ENCODE measurements at regions not wholly inside any gene's neighbourhood (a gene's known extent, or its start where the extent isn't known, plus 50 kb on each side); places are given as distances from the start of the nearest gene placed in this dataset.
"Not testable (repeated sequence)": the region's sequence is repeated elsewhere in the genome, so short reads cannot be mapped to it uniquely, and the experiment has no call there.

DNA sequence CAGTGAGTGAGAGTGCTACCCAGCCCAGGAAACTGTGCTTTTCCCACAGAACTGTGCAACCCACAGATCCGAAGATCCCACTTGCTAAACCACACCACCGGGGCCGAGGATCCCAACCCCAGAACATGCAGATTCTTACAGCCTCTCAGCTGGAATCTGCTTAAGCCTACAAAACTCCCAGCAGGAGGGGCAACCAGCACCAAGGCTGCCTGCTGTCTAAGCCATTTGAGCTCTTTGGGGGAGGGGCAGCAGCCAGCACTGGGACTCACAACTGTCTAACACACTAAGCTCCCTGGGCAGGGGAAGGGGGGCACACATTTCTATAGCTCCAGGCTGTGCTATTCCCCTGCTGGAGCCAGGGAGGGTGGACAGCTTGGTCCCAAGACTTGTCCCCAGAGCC lies 529.9 kb downstream of the XPNPEP1 start:
- no peak for DNase-seq (ENCODE audit: low spot score)

DNA sequence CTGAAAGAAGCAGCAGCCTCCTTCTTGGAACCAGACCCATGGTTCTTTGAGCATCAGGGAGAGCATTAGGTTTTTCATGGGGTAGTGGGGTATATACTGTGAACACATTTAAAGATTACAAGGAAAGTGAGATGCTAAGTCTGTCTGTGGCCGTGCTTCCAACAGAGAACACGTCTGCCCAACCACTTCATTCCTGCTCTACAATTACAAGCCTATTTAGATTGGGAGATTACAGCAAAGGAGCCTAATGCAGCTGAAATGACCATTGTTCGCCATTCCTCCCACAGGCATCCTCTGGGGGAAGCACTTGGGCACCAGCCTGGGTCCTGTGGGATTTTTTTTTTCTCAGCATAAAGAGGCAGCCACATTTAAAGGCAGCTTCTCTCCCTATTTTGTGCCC lies 536.4 kb downstream of the XPNPEP1 start:
- DNase-seq (ENCODE audit: low spot score), result no peak

DNA sequence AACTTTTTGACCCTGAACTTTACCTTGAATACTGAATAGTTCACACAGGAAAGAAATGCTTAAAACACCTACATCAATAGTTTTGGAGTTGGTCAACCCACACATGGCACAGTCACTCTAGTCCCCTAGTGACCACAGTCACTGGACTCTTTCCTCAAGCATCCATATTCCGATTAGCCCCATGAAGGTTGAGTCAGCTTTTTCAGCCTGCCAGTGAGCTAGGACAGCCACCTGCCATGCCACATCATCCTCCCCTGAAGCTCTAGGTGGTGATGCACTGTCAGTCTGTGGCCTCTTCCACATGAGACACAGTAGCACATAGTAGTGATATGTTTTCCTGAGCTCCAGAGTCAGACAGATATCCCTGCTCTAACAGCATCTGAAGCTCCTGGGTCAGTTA lies 537.2 kb downstream of the XPNPEP1 start:
- no peak for DNase-seq (ENCODE audit: low spot score)

DNA sequence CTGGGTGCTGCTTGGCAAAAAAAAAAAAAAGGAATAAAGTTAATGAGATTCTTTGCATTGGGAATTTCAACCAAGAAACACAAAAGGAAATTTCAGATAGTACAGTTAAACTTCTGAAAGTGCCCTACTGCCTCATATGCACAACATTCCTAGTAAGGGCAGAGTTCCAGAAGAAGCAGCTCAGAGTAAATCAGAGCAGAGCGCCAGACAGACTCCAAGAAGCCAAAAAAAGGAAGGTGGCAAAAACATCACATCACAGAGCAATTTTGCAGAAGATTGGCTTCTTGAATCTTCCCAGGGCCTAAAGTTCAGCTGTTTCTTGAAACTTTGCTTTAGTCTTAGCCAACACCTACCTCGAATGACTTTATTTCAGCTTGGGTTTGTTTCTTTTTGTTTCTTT lies 544.1 kb downstream of the XPNPEP1 start:
- DNase-seq (ENCODE audit: low spot score), result no peak

DNA sequence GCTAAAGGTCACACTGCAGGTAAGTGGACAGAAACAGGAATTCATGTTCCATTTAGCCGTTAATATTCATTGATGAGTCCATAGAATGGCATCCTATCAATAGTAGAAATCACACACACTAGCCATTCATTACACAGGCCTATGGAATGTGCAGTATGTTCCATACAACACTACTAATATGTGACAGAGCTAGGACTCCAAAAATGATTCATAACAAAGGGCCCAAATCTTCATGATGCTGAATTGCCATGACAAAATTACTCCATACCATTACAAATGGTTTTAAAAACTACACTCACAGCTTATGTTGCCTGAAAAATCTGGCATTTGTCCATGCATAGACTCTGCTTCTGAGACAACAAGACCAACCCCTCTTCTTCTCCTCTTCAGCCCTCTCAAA lies 549.1 kb downstream of the XPNPEP1 start:
- no peak for DNase-seq (ENCODE audit: low spot score)

DNA sequence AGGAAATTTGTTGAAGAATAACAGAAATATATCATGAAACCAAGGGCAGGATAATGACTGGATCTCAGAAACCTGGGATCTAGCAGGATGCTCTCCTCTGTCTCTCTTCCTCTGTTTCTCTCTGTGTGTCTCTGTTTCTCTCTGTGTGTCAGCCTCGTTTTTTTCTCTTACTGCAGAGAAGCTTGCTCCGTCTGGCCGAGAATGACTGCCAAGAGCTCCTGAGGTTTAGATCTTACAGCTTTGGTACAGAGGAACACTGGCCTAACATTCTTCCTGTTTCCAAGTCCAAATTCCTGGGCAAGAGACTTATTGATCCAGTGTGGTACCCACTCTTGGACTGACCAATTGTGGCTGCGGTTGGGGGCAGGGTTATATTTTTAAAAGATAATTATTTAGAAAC lies 564.0 kb downstream of the XPNPEP1 start:
- DNase-seq (ENCODE audit: low spot score), result no peak

DNA sequence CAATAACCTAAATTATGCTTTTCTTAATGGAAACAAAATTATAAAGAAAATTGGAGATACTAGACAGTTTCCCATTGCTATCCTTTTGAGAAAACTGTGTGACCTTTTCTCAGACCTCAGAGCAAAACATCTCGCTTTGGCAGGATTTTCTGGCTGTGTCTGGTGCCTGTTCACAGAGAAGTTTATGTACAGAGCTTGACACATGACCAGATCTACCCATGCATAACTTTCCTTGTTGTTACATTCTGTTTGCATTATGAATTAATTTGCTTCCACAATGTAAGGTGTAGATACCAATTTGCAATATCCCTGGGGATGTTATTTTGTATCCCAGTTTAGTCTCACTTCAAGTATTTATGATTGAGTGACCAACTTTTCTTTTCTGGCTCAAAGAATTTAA lies 565.0 kb downstream of the XPNPEP1 start:
- DNase-seq (ENCODE audit: low spot score), result no peak

DNA sequence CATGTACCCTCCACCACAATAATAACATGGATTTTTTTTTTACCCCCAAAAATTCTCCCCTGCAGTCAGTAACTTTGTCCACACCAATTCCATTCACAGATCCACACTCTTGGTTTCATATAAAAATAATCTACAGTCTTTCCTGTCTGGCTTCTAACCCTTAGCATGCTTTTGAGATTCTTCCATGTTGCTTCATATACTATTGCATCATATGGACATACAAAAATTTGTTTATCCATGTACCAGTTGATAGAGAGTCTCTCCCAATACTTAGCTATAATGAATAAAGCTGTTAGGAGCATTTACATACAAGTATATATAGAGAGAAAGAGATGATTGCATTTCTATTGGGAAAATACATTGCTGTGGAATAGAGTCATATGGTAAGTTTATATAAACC lies 575.0 kb downstream of the XPNPEP1 start:
- DNase-seq (ENCODE audit: low spot score), result no peak

DNA sequence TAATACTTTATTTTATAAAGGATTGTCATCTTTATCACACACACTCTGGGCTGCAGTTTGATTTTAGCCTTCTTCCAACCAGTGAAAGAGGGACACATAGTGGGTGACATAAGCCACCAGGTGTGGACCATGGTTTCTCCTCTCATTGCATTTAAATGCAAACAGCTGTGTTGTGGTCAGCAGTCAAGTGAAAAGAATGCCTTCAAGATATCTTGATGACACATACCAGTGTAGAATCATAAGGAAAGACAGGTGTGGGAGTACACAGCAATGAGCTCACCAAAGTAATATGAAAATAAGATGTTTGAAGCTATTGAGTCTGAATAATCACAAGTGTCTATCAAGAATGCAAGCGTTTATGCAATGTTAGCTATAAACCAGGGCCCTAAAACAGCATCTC lies 580.0 kb downstream of the XPNPEP1 start:
- no peak for DNase-seq (ENCODE audit: low spot score)

DNA sequence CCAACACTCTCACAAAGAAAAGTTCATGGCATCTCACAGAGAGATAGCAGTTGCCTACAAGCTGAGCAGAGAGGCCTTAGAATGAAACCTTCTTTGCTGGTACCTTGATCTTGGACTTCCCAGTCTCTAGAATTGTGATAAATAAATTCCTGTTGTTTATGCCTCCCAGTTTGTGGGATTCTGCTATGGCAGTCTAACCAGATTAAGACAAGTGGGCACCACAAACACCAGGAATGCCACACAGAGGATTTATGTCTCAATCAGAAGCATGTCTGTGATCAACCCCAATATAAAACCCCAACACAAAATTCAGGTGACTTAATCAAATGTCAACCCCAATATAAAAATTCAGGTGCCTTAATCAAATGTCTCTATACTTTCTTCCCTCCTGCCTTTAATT lies 581.3 kb downstream of the XPNPEP1 start:
- no peak for DNase-seq (ENCODE audit: low spot score)

DNA sequence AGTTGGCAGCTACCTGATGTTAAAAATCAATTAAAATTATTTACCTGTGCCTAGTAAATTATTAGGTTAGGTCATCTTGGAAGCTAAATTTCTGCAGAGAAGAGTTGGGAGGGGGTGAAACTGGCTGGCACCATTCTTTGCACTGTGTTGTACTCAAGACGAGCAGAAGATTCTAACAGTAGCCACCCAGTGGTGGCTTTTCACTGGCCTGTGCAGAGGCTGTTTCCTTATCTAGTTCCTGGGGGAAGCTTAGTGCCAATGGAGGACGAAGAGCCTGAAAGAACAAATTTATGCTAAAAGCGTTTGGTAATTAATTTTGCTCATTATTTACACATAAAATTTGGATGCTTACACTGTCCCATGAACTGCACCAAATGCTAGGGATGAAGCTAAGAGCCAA lies 595.3 kb downstream of the XPNPEP1 start:
- no peak for DNase-seq (ENCODE audit: low spot score)

DNA sequence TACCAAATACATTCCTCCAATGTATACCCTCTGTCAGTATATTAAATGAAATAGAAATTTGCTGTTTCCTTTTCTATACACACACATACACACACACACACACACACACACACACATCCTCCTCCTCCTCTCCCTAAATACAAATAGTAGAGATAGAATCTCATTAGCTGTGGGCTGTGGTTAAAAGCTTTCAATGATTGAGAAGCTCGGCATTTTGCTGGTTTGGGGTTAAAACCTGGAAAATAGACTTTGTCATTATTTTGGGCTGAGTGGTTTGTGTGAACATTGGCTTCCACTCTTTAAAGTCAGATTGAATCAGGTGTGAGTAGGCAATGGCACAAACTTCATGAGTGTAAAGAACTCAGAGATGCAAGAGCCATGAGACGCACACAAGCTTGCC lies 596.0 kb downstream of the XPNPEP1 start:
- no peak for DNase-seq (ENCODE audit: low spot score)

DNA sequence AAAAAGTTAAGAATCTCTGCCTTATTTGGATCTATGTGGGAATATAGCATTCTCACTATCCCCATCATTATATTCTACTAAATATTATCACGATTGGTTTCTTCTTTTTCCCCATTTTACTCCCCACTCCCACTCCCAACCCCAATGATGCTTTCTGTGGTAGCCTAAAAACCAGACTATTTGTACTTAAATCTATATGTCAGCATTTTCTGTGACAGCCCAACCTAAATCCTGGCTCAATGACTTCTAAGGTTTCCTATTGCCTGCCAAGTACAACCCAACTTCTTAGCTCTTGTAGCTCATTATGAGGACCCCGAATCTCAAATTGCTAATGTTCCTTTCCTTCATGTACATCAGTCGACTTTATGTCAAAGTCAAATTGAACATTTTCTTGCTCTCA lies 598.6 kb downstream of the XPNPEP1 start:
- DNase-seq (ENCODE audit: low spot score), result no peak

DNA sequence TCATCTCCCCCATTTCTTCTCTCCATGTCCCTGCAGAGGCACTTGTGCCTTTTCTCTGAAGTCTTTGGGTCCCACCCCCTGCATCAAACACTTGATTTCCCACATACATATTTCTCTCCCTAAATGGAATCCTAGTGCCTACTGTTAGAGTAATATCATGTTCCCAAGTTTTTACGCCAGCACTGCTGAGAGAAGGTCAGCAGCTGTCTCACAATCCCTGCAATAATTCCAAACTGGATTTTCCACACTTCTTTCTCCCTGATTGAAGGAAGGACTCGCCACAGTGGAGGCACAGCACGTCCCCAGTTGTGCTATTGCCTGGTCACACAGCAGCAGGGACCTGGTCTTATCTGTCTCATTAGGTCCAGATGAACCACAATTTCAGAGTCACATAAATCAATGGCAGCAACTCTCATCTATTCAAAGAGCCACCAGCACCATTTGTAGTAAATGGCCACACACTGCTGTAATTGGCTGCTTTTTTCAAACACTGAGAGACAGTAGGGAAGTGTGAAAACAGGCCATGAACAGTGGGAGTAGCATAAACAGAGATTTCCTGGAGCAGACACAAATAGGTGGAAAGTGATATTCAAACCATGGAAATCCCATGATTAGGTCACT lies 605.5 kb downstream of the XPNPEP1 start:
- no peak for DNase-seq (ENCODE audit: low spot score)

DNA sequence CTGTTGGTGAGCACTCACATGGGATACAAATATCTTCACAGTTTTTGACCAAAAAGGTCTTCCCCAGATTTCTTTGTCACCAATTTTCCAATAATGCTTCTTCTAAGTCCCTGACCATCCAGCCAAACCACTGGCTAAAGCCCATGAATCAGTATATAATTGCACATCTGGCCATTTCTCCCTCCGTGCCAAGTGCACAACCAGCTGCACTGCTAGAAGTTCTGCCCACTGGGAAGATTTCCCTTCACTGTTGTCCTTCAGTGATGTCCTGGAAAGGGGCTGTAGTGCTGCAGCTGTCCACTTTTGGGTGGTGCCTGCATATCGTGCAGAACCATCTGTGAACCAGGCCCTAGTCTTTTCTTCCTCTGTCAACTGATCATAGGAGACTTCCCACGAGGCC lies 609.3 kb downstream of the XPNPEP1 start:
- DNase-seq (ENCODE audit: low spot score), result not testable (repeated sequence)

DNA sequence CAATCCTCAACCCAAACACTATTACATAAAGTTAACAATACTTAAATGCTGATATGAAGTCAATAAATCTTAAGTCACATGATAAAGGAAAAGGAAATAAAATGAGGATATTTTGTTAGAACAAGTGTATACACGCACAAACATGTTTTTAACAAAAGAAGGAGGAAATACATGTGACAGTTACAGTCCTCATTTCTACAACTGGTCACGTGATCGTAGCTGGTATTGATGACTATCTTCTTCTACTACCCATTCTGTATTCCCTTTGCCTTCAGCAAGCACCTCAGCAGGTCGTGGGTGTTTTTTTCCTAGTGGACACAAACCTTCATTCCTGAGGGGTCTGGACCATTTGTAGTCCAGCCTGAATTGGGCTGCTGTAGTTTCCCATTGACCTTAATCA lies 610.8 kb downstream of the XPNPEP1 start:
- DNase-seq (ENCODE audit: low spot score), result not testable (repeated sequence)

DNA sequence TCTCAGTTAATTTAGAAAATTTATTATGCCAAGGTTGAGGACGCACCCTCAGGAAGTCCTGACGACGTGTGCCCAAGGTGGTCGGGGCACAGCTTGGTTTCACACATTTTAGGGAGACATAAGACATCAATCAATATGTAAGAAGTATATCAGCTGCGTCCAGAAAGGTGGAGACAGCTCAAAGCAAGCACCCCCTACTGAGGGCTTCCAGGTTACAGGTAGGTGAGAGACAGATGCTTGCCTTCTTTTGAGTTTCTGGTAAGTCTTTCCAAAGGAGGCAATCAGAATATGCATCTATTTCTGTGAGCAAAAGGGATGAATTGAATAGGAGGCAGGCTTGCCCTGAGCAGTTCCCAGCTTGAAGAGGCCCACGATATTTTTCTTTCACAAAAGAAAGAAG lies 614.3 kb downstream of the XPNPEP1 start:
- DNase-seq (ENCODE audit: low spot score), result no peak

DNA sequence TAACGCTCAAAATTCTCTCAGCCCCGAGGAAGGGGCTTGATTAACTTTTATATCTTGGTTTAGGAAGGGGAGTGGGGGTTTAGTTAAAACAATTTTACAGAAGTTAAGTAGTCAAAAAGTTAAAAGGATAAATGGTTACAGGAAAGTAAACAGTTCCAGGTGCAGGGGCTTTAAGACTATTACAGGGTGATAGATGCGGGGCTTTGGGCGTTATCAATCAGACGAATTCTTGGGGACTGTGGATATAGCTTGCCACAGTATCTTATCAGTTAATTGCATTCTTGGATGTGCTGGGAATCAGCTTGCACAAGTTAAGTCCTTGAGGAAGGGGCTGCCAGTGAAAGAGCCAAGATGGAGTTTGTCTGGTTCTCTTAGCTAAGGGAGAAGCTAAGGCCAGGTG lies 616.2 kb downstream of the XPNPEP1 start:
- not testable (repeated sequence) for DNase-seq (ENCODE audit: low spot score)

DNA sequence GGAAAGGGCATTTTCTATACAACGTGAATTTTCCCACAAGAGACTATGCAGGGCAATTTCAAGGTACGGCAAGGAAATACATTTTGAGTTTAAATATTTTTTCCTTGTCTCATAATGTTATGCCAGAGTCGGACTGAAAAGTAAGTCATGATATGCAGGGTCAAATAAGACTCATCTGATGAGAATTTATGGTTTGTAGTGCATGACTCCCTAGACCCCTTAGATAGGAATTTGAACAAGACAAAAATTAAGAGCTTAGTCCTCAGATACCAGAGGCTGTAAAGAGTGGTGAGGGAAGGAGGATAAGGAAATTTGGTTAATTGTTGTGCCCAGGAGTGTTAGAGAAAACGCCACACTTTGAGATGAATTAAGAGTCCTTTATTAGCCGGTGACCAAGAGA lies 616.6 kb downstream of the XPNPEP1 start:
- DNase-seq (ENCODE audit: low spot score), result no peak

DNA sequence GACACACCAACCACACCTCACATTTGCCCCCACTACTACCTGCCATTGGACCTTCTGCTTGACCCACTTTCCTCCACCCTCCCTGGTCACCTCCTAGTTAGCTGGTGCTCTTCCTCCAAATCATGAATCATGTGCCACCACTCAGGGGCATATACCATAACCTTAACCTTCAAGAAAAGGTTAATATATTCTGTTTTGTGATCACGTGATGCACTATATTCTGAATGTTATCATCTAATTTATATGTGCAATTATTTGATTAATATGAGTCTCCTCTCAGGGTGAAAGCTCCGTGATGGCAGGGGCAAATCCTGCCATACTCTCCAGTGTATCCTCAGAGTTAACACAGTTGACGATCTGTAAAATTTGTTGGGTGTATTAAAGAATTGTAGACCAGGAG lies 635.5 kb downstream of the XPNPEP1 start:
- DNase-seq (ENCODE audit: low spot score), result no peak

DNA sequence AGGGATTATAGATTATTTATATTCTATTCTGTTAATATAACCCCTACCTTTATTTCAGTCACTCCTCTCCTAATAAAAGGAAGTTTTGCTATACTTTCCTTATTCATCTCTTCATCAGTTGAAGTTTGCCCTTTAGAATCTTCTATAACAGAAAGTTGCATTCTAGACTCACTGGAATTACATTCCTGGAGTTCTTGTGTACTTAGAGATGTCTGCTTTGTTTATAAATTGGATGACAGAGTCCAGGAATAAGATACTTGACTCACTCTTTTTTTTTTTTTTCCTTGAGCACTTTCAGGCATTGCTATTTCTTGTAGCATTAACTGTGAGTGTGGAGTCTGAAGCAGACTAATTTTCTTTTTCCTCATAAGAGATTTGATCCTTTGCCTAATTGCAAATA lies 640.8 kb downstream of the XPNPEP1 start:
- no peak for DNase-seq (ENCODE audit: low spot score)

DNA sequence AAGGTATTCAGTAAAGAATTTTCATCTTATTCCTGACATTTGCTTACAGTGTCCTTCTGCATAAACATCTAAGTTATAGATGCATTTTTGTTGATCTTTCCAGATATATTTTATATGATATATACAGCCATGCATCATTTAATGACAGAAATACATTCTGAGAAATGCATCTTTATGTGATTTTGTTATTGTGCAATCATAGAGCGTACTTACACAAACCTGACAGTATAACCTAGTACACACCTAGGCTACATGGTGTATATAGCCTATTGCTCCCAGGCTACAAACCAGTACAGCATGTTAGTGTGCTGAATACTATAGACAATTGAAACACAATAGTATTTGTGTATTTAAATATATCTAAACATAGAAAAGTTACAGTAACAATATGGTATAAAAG lies 642.0 kb downstream of the XPNPEP1 start:
- DNase-seq (ENCODE audit: low spot score), result no peak

DNA sequence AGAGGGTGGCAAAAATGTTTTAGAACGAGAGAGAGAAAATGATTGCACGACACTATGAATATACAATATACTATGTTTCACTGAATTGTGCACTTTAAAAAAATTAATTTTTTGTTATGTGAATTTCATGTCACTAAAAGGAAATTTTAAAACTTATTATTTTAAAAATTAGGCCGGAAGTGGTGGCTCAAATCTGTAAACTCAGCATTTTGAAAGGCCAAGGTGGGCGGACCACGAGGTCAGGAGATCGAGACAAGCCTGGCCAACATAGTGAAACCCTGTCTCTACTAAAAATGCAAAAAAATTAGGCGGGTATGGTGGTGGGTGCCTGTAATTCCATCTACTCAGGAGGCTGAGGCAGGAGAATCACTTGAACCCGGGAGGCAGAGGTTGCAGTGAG lies 642.5 kb downstream of the XPNPEP1 start:
- no peak for DNase-seq (ENCODE audit: low spot score)

DNA sequence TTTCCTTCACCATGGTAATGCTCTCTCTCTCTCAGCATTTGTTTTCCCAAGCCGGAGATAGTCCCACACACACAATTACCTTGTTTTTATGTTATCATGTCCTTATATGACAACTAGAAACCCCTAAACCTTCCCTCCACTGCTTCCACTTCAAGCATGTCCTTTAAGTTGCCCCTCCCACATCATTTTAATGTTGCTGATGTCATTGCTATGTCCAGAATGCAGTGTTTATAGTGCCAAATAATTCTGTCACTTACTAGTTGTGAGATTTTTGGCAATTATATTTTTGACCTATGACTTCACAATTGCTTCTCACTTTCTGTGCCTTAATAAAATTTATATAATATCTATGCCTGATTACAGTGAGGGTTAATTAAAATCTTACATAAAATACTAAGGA lies 645.9 kb downstream of the XPNPEP1 start:
- DNase-seq (ENCODE audit: low spot score), result no peak

DNA sequence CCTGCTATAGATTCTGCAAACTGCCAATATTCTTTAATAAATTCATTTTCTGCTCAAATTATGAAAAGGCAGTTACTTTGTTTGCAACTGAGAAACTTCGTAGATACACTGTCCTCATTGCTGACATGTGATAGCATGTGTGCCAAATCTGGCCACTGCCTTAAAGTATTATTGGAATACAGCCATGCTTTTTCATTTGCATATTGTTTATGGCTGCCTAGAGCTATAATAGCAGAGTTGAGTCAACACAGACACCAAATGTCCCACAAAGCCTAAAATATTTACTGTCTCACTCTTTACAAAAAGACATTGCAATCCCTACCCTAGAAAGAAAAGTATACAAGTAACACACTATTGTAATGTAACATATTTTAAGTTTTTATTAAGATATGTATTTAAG lies 647.4 kb downstream of the XPNPEP1 start:
- DNase-seq (ENCODE audit: low spot score), result no peak
